Activated naive CD4-positive, alpha-beta T cell treated with anti-CD3 and anti-CD28 coated beads for 36 hours (primary cell): ENCODE measurements at regions not wholly inside any gene's neighbourhood (a gene's known extent, or its start where the extent isn't known, plus 50 kb on each side); places are given as distances from the start of the nearest gene placed in this dataset.

Experiments
- CTCF ChIA-PET: fragments of 350-600 bp; sonication (Branson Sonifier 250); formaldehyde crosslinking; loops from one replicate; lab custom pipeline; 2021; ENCODE audit warnings: antibody characterized with exemption; lab: Charles Lee
- DNase-seq: peaks from one replicate; pipeline ENCODE4 v3.0.0-alpha.2; 2020
- H3K27ac Mint-ChIP-seq: one replicate; pipeline ENCODE4 v1.8.0; 2021; ENCODE audit warnings: mild to moderate bottlenecking, mixed read lengths
- H3K27me3 Mint-ChIP-seq: one replicate; pipeline ENCODE4 v1.8.0; 2021; ENCODE audit warnings: low read depth, mixed read lengths
- H3K36me3 Mint-ChIP-seq: one replicate; pipeline ENCODE4 v1.8.0; 2021; ENCODE audit warnings: low read depth, mixed read lengths
- H3K4me1 Mint-ChIP-seq: one replicate; pipeline ENCODE4 v1.8.0; 2021; ENCODE audit warnings: low read depth, mixed read lengths
- H3K4me3 Mint-ChIP-seq: one replicate; pipeline ENCODE4 v1.8.0; 2021; ENCODE audit warnings: mild to moderate bottlenecking, moderate library complexity, mixed read lengths
- H3K9me3 Mint-ChIP-seq: one replicate; pipeline ENCODE4 v1.8.0; 2021; ENCODE audit warnings: mixed read lengths
- intact Hi-C: fragments of 100-400 bp; cut with micrococcal nuclease; formaldehyde crosslinking; loops from one replicate; pipeline ENCODE4 v1.15.1; 2023

- no peaks in the 10 kb centered on the region for H3K4me1 Mint-ChIP-seq
- CTCF ChIA-PET, result no interaction called here
- no peaks in the 10 kb centered on the region for H3K27me3 Mint-ChIP-seq
- H3K27ac Mint-ChIP-seq, result no peak overlapping the region
- intact Hi-C loops, result no loop called here
- DNase-seq, result no peak
- peaks cover 12% of the 10 kb centered on the region for H3K36me3 Mint-ChIP-seq
- H3K9me3 Mint-ChIP-seq, result peaks cover 42% of the 10 kb centered on the region
- H3K4me3 Mint-ChIP-seq, result no peak overlapping the region
These were observed 115.2 kb upstream of the PEG3 start for GRCh38 chr19:56955637-56956216.

- Mint-ChIP-seq H3K36me3 (peaks cover 12% of the 10 kb centered on the region), H3K9me3 (peaks cover 40% of the 10 kb centered on the region), H3K27ac (no peak overlapping the region), H3K4me3 (no peak overlapping the region), H3K4me1 (no peaks in the 10 kb centered on the region), H3K27me3 (no peaks in the 10 kb centered on the region)
- no peak for DNase-seq
- CTCF ChIA-PET, result no interaction called here
- intact Hi-C loops, result no loop called here
These were observed 116.1 kb upstream of the PEG3 start for GRCh38 chr19:56956503-56957226.

DNA sequence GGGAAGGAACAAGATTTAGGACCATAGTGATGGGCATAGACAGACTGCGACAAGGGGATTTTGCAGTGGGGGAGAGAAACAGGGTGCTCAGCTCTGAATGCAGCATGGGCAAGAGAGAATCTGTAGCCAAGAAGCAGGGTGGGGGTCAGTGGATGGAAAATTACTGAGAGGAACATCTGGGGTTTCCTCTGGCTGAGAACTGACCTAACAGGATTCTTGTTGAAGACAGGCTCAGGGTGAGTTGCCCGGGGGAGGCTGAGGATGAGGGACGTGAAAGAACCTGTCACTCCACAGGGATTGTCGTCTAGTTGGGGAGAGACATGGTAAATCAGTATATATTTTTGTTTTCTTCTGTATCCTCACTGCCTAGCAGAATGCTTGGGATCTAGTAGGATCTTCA lies 118.7 kb upstream of the PEG3 start:
- CTCF ChIA-PET, result no interaction called here
- H3K4me1 Mint-ChIP-seq, result no peaks in the 10 kb centered on the region

GRCh38 chr19:56960959-56961543 lies 120.5 kb upstream of the PEG3 start:
- Mint-ChIP-seq H3K27me3 (no peaks in the 10 kb centered on the region), H3K4me1 (no peaks in the 10 kb centered on the region), H3K9me3 (peaks cover 47% of the 10 kb centered on the region), H3K4me3 (no peak overlapping the region), H3K27ac (no peak overlapping the region), H3K36me3 (peaks cover 6% of the 10 kb centered on the region)
- CTCF ChIA-PET, result no interaction called here
- intact Hi-C loops, result no loop called here
- no peak for DNase-seq

More for the DNA sequence above, 118.7 kb upstream of the PEG3 start:
- intact Hi-C loops, result no loop called here
- peaks cover 12% of the 10 kb centered on the region for H3K36me3 Mint-ChIP-seq
- no peaks in the 10 kb centered on the region for H3K27me3 Mint-ChIP-seq
- no peak for DNase-seq
- peaks cover 54% of the 10 kb centered on the region for H3K9me3 Mint-ChIP-seq
- no peak overlapping the region for H3K4me3 Mint-ChIP-seq
- no peak overlapping the region for H3K27ac Mint-ChIP-seq

- Mint-ChIP-seq H3K9me3 (peaks cover 35% of the 10 kb centered on the region), H3K4me1 (no peaks in the 10 kb centered on the region), H3K27me3 (no peaks in the 10 kb centered on the region), H3K36me3 (peaks cover 2% of the 10 kb centered on the region), H3K4me3 (no peak overlapping the region), H3K27ac (no peak overlapping the region)
- CTCF ChIA-PET, result interaction anchor here (0.8 kb wide), 1 partner anchor 41 kb away, joined by 3 read pairs; no protein-coding TSS in a partner anchor
- no peak for DNase-seq
- intact Hi-C loops, result no loop called here
These were observed 123.9 kb upstream of the PEG3 start for GRCh38 chr19:56964410-56964920.

DNA sequence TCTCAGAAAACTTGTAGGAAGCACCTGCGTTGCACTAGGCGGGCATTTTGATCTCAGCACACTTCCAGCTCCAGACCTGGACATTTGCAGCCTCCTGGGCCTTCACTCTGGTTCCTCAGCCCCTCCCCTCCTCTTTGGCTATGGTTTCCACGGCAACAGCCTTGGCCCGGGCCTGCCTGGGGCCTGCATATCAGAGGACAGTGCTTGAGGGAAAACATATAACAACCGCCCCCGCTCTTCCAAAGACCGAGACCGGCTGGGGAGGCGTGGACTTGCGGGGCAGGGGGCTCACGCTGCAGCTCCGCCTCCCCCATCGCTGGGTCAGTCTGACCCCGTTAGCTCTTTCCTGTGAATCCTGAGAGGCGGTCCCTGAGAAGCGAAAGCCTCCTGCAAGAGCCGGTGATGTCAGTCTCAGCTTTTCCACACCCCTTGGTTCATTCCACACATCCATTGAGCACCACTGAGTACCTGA lies 125.7 kb upstream of the PEG3 start:
- H3K4me3 Mint-ChIP-seq, result no peak overlapping the region
- no peak for DNase-seq
- no peaks in the 10 kb centered on the region for H3K27me3 Mint-ChIP-seq
- H3K27ac Mint-ChIP-seq, result no peak overlapping the region
- H3K9me3 Mint-ChIP-seq, result peaks cover 41% of the 10 kb centered on the region
- intact Hi-C loops, result no loop called here
- H3K4me1 Mint-ChIP-seq, result no peaks in the 10 kb centered on the region
- CTCF ChIA-PET, result no interaction called here
- peaks cover 2% of the 10 kb centered on the region for H3K36me3 Mint-ChIP-seq

DNA sequence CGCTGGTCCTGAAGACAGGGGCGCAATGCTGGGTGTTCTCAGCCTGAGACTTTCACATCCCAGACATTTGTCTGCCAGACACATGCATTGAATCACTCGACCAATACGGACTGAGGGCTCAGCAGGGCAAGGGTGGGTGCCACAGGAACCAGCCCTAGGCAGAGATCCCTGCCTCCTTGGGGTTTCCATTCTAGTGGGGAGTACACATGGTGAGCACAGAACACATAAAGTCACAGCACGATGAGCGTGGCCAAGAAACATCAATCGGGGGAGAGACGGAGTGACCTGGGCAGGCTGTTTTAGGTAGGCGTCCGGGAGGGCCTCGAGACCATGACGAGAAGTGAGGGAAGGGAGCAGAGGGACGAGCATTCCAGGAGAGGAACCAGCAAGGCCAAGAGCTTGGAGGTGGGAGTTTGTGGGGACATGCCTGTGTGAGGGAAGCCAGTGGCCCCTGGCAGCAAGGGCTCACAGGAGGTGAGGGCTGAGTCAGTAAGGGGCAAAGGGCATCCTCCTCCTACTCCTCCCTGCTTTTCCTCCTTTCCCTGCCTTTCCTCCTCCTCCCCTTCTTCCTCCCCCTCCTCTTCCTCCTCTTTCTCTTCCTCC lies 126.3 kb upstream of the PEG3 start:
- Mint-ChIP-seq H3K27ac (no peak overlapping the region), H3K4me1 (no peaks in the 10 kb centered on the region), H3K27me3 (no peaks in the 10 kb centered on the region), H3K36me3 (peaks cover 2% of the 10 kb centered on the region), H3K4me3 (no peak overlapping the region), H3K9me3 (peaks cover 43% of the 10 kb centered on the region)
- DNase-seq, result no peak
- intact Hi-C loops, result no loop called here
- CTCF ChIA-PET, result no interaction called here

DNA sequence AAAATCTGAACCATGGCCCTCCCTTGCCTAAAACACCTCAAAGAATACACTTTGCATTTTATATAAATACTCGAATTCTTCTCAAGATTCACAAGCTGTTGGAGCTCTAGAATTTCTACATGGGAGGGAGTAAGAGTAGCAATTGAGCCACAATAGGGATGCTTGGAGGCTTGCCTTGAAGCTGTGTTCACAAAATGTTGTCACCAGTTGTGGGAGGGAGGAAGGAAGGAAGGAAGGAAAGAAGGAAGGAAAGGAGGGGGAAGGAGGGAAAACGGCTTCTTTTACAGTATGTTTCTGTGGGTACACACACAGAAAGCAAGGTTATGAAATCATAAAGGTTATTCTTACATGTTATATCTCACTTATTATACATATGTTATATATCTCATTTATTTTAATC lies 128.6 kb upstream of the PEG3 start:
- Mint-ChIP-seq H3K4me3 (no peak overlapping the region), H3K27me3 (no peaks in the 10 kb centered on the region), H3K4me1 (no peaks in the 10 kb centered on the region), H3K36me3 (no peaks in the 10 kb centered on the region), H3K9me3 (peaks cover 39% of the 10 kb centered on the region), H3K27ac (no peak overlapping the region)
- CTCF ChIA-PET, result interaction anchor here (0.6 kb wide), 1 partner anchor 1291 kb away, joined by 3 read pairs; no protein-coding TSS in a partner anchor
- intact Hi-C loops, result no loop called here
- no peak for DNase-seq

DNA sequence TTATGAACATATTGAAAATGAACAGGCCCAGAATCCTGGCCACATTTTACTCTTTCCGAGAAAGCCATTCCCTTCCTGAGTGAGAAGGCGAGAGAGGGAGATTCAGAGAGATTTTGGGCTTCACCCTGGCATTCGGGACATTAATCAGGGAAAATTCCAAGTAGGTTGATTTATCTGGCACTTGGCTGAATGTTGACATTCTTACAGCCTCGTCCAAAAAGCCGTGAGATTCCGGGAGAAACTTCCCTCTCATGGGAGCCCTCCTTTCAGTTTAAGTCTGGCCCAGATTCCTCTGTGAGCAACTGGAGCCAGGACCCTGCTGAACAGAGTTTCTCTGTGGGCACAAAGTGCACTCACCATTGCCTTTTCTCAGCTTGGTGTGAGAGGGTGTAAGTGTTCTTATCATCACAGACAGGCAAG lies 129.2 kb upstream of the PEG3 start:
- CTCF ChIA-PET, result no interaction called here
- no peak for DNase-seq
- Mint-ChIP-seq H3K4me1 (no peaks in the 10 kb centered on the region), H3K4me3 (no peak overlapping the region), H3K9me3 (peaks cover 40% of the 10 kb centered on the region), H3K27ac (no peak overlapping the region), H3K36me3 (peaks cover 4% of the 10 kb centered on the region), H3K27me3 (no peaks in the 10 kb centered on the region)
- intact Hi-C loops, result no loop called here

- Mint-ChIP-seq H3K27me3 (no peaks in the 10 kb centered on the region), H3K27ac (no peak overlapping the region), H3K4me1 (no peaks in the 10 kb centered on the region), H3K4me3 (no peak overlapping the region), H3K9me3 (peaks cover 42% of the 10 kb centered on the region), H3K36me3 (peaks cover 5% of the 10 kb centered on the region)
- no peak for DNase-seq
- intact Hi-C loops, result no loop called here
- CTCF ChIA-PET, result no interaction called here
These were observed 130.7 kb upstream of the PEG3 start for GRCh38 chr19:56971230-56971629.

DNA sequence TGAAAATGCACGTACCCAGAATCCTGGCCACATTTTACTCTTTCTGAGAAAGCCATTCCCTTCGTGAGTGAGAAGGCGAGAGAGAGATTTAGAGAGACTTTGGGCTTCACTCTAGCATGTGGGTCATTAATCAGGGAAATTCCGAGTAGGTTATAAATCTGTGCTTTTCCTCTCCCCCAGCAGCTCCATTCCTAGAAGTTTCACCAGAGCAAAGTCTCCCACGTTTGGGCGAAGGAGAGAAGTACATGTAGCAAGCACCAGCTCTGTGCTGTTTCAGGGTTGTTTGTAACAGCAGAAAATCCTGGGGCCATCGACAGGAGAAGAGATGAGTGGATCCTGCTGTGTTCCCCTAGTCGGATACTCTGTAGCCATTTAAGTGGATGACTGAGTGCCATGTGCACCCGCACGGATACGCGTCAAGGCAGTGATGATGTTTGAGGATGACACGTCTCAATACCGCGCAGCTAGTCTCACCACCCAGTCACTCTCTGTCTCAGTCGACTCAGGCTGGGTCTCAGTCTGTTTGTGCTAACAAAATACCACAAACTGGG lies 131.8 kb upstream of the PEG3 start:
- no peak for DNase-seq
- no peak overlapping the region for H3K27ac Mint-ChIP-seq
- peaks cover 5% of the 10 kb centered on the region for H3K36me3 Mint-ChIP-seq
- intact Hi-C loops, result no loop called here
- H3K4me3 Mint-ChIP-seq, result no peak overlapping the region
- peaks cover 48% of the 10 kb centered on the region for H3K9me3 Mint-ChIP-seq
- CTCF ChIA-PET, result no interaction called here
- no peaks in the 10 kb centered on the region for H3K4me1 Mint-ChIP-seq
- H3K27me3 Mint-ChIP-seq, result no peaks in the 10 kb centered on the region
